ENCODE measurements at regions not wholly inside any gene's neighbourhood (a gene's known extent, or its start where the extent isn't known, plus 50 kb on each side); places are given as distances from the start of the nearest gene placed in this dataset.

- TF ChIP-seq, protein P1, sequence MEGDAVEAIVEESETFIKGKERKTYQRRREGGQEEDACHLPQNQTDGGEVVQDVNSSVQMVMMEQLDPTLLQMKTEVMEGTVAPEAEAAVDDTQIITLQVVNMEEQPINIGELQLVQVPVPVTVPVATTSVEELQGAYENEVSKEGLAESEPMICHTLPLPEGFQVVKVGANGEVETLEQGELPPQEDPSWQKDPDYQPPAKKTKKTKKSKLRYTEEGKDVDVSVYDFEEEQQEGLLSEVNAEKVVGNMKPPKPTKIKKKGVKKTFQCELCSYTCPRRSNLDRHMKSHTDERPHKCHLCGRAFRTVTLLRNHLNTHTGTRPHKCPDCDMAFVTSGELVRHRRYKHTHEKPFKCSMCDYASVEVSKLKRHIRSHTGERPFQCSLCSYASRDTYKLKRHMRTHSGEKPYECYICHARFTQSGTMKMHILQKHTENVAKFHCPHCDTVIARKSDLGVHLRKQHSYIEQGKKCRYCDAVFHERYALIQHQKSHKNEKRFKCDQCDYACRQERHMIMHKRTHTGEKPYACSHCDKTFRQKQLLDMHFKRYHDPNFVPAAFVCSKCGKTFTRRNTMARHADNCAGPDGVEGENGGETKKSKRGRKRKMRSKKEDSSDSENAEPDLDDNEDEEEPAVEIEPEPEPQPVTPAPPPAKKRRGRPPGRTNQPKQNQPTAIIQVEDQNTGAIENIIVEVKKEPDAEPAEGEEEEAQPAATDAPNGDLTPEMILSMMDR (IDR thresholded peaks at IDR 0.05; ENCODE audit: low read depth, low read length) = no peak
- no peak for TF ChIP-seq POLR2A (IDR thresholded peaks at IDR 0.05; ENCODE audit: extremely low read depth, insufficient read length)
Measured at GRCh38 chr14:98594156-98594555, 677.8 kb downstream of the BCL11B start.

Data from NB4 (cell line).